ENCODE measurements at regions not wholly inside any gene's neighbourhood (a gene's known extent, or its start where the extent isn't known, plus 50 kb on each side); places are given as distances from the start of the nearest gene placed in this dataset.

- no peaks in the 10 kb centered on the region for H3K4me1 ChIP-seq (ENCODE audit: insufficient read depth, low read length, poor library complexity, severe bottlenecking)
- no TSS peak for BruUV-seq (replicated peaks)
- POLR2A ChIA-PET (ENCODE audit: low non-redundant PET), result no interaction called here
- H3K4me3 ChIP-seq (ENCODE audit: low read depth, low read length, poor library complexity, severe bottlenecking), result no peak overlapping the region
- no peak for TF ChIP-seq CTCF (conservative IDR thresholded peaks at IDR 0.05; ENCODE audit: low read depth, low read length)
- no peak for TF ChIP-seq EZH2 (IDR thresholded peaks at IDR 0.05; ENCODE audit: borderline replicate concordance, low read depth, low read length, poor library complexity, severe bottlenecking)
- intact Hi-C loops (cut with micrococcal nuclease; ENCODE audit: unreplicated experiment), result no loop called here
- CTCF ChIA-PET, result no interaction called here
- peak; percentile 3 for DNase-seq (ENCODE audit: low spot score)
- no peaks in the 10 kb centered on the region for H3K27me3 ChIP-seq (replicated peaks; ENCODE audit: insufficient read depth, low read depth, low read length, poor library complexity)
- H3K9me3 ChIP-seq (ENCODE audit: low read depth, low read length, poor library complexity, severe bottlenecking), result no peaks in the 10 kb centered on the region
- no peak overlapping the region for H3K27ac ChIP-seq (ENCODE audit: low read depth, low read length, poor library complexity, severe bottlenecking)
- H3K36me3 ChIP-seq (ENCODE audit: insufficient read depth, low read length, poor library complexity, severe bottlenecking), result no peaks in the 10 kb centered on the region
These were observed 60.3 kb upstream of the ANO3 start for GRCh38 chr11:26271666-26272065.

- CTCF ChIA-PET, result no interaction called here
- TF ChIP-seq CTCF (conservative IDR thresholded peaks at IDR 0.05; ENCODE audit: low read depth, low read length), result peak; percentile 87
- no peak for TF ChIP-seq EZH2 (IDR thresholded peaks at IDR 0.05; ENCODE audit: borderline replicate concordance, low read depth, low read length, poor library complexity, severe bottlenecking)
- POLR2A ChIA-PET (ENCODE audit: low non-redundant PET), result no interaction called here
- DNase-seq (ENCODE audit: low spot score), result peak; percentile 60
- H3K36me3 ChIP-seq (ENCODE audit: insufficient read depth, low read length, poor library complexity, severe bottlenecking), result no peaks in the 10 kb centered on the region
- no TSS peak for BruUV-seq (replicated peaks)
- no peaks in the 10 kb centered on the region for H3K27me3 ChIP-seq (replicated peaks; ENCODE audit: insufficient read depth, low read depth, low read length, poor library complexity)
- no peak overlapping the region for H3K27ac ChIP-seq (ENCODE audit: low read depth, low read length, poor library complexity, severe bottlenecking)
- no peak overlapping the region for H3K4me3 ChIP-seq (ENCODE audit: low read depth, low read length, poor library complexity, severe bottlenecking)
- intact Hi-C loops (cut with micrococcal nuclease; ENCODE audit: unreplicated experiment), result loop anchor here (1.0 kb wide), 1 partner anchor 295 kb away; no protein-coding TSS in a partner anchor
- no peaks in the 10 kb centered on the region for H3K4me1 ChIP-seq (ENCODE audit: insufficient read depth, low read length, poor library complexity, severe bottlenecking)
- H3K9me3 ChIP-seq (ENCODE audit: low read depth, low read length, poor library complexity, severe bottlenecking), result no peaks in the 10 kb centered on the region
These were observed 55.0 kb upstream of the ANO3 start for GRCh38 chr11:26276798-26277424.

- peak; percentile 27; the same call in 1 of the 2 replicates for TF ChIP-seq CTCF (conservative IDR thresholded peaks at IDR 0.05; ENCODE audit: low read depth, low read length)
- no peak for TF ChIP-seq EZH2 (IDR thresholded peaks at IDR 0.05; ENCODE audit: borderline replicate concordance, low read depth, low read length, poor library complexity, severe bottlenecking)
- ChIA-PET POLR2A (ENCODE audit: low non-redundant PET) (no interaction called here), CTCF (no interaction called here)
- no peaks in the 10 kb centered on the region for H3K4me1 ChIP-seq (ENCODE audit: insufficient read depth, low read length, poor library complexity, severe bottlenecking)
- no peak overlapping the region for H3K4me3 ChIP-seq (ENCODE audit: low read depth, low read length, poor library complexity, severe bottlenecking)
- no peaks in the 10 kb centered on the region for H3K36me3 ChIP-seq (ENCODE audit: insufficient read depth, low read length, poor library complexity, severe bottlenecking)
- no peaks in the 10 kb centered on the region for H3K27me3 ChIP-seq (replicated peaks; ENCODE audit: insufficient read depth, low read depth, low read length, poor library complexity)
- no peak for DNase-seq (ENCODE audit: low spot score)
- no TSS peak for BruUV-seq (replicated peaks)
- no peak overlapping the region for H3K27ac ChIP-seq (ENCODE audit: low read depth, low read length, poor library complexity, severe bottlenecking)
- H3K9me3 ChIP-seq (ENCODE audit: low read depth, low read length, poor library complexity, severe bottlenecking), result no peaks in the 10 kb centered on the region
- intact Hi-C loops (cut with micrococcal nuclease; ENCODE audit: unreplicated experiment), result no loop called here
These were observed 53.6 kb upstream of the ANO3 start for GRCh38 chr11:26278354-26278753.
